Esophagus muscularis mucosa (tissue), 3 donors: ENCODE measurements at regions not wholly inside any gene's neighbourhood (a gene's known extent, or its start where the extent isn't known, plus 50 kb on each side); places are given as distances from the start of the nearest gene placed in this dataset.

Experiments
- POLR2AphosphoS5 ChIP-seq, 2 donors: sonication (generic); formaldehyde crosslinking; IDR thresholded peaks; one replicate each; pipeline ENCODE4 v1.6.1; 2017; ENCODE audit warnings: antibody characterized with exemption in 2 of 2
- TF ChIP-seq, protein P1 (sequence below), 3 experiments: fragments of 200-600 bp in 2 of 3; fragments of 450-650 bp in 1 of 3; sonication (generic) in 2 of 3; IDR thresholded peaks; one replicate each; pipeline ENCODE4 v1.5.1; 2017 to 2019; ENCODE audit warnings: antibody characterized with exemption in 3 of 3, mild to moderate bottlenecking in 2 of 3, moderate library complexity in 1 of 3

DNA sequence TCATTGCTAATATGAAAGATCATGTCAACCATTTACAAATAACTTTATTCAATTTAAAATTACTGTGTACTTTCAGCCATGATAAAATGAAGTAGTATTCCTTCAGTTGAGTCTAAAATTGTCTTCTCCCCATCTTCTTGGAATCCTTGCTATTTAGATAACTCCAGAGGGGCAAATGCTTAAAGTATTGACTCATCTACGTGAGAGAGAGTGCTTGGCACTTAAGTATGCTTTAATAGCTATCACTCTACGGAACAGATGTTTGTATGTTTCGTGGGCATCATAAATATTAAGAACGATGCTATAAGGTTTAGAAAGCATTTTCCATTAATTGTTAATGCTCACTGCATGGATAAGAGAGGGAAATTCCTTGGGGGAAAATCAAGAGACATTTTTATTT lies 69.3 kb upstream of the MED13 start:
- TF ChIP-seq, protein P1, sequence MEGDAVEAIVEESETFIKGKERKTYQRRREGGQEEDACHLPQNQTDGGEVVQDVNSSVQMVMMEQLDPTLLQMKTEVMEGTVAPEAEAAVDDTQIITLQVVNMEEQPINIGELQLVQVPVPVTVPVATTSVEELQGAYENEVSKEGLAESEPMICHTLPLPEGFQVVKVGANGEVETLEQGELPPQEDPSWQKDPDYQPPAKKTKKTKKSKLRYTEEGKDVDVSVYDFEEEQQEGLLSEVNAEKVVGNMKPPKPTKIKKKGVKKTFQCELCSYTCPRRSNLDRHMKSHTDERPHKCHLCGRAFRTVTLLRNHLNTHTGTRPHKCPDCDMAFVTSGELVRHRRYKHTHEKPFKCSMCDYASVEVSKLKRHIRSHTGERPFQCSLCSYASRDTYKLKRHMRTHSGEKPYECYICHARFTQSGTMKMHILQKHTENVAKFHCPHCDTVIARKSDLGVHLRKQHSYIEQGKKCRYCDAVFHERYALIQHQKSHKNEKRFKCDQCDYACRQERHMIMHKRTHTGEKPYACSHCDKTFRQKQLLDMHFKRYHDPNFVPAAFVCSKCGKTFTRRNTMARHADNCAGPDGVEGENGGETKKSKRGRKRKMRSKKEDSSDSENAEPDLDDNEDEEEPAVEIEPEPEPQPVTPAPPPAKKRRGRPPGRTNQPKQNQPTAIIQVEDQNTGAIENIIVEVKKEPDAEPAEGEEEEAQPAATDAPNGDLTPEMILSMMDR (IDR thresholded peaks at IDR 0.05): no peak
- no peak for TF ChIP-seq POLR2AphosphoS5 (IDR thresholded peaks at IDR 0.05)
